Brain microvascular endothelial cell (primary cell): ENCODE measurements at regions not wholly inside any gene's neighbourhood (a gene's known extent, or its start where the extent isn't known, plus 50 kb on each side); places are given as distances from the start of the nearest gene placed in this dataset.

ENCODE experiments used
- DNase-seq: peaks from one replicate; pipeline ENCODE4 v3.0.0-alpha.2; 2020
- H3K27ac ChIP-seq: fragments of 250-450 bp; sonication (Bioruptor Pico); 2 replicates; pipeline ENCODE4 v1.5.1; 2020; ENCODE audit warnings: mild to moderate bottlenecking, moderate library complexity
- H3K27me3 ChIP-seq: fragments of 250-450 bp; sonication (Bioruptor Pico); replicated peaks from 2 replicates; pipeline ENCODE4 v1.5.1; 2020; ENCODE audit warnings: mild to moderate bottlenecking
- H3K36me3 ChIP-seq: fragments of 250-450 bp; sonication (Bioruptor Pico); replicated peaks from 2 replicates; pipeline ENCODE4 v1.5.1; 2020; ENCODE audit warnings: mild to moderate bottlenecking
- H3K4me3 ChIP-seq: 2 replicates; pipeline ENCODE4 v1.5.1; 2011; ENCODE audit warnings: low read depth, mild to moderate bottlenecking, control low read depth, low read length, moderate library complexity
- CTCF ChIP-seq: IDR thresholded peaks from 2 replicates; pipeline ENCODE4 v1.5.1; 2011; ENCODE audit warnings: low read depth, mild to moderate bottlenecking, moderate library complexity, low read length, control low read depth, inconsistent platforms; ENCODE audit errors: missing control alignments
- in situ Hi-C: cut with HindIII; loops from 2 replicates; pipeline ENCODE4 v1.10.0; 2017; ENCODE audit warnings: low sequenced_read_pairs, low pct_ligation_motif_present

DNA sequence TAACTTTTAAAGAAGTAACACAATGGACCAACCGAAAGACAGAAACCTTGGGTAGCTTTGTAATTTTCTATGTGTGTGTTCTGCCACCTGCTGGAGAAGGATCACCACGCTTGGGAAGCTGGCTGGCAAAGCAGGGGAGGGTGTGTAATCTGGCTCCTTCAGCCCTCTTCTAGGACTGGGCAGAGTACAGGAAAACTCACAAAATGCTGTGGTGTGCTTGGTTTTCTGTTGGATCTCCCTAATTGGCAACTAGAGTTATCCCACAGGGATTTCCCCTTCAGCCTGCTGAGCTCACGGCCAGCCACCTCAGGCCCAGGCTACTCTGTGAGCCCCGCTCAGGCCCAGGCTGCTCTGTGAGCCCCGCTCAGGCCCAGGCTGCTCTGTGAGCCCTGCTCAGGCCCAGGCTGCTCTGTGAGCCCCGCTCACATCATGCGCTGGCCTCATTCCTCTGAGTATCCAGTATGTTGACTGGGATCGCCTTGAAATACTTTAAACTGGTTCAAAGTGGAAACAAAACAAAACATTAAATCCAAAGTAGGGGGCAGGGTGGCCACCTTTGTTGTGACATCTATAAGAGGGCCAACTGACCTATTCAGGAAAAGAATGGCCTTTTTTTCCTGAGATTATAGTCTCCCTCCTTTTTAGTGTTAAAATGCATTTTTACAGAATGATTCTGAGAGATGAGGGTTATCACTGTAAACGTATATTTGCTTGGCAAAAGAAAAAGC lies 52.0 kb upstream of the RNU6-8 start:
- no peaks in the 10 kb centered on the region for H3K36me3 ChIP-seq
- DNase-seq: peak; percentile 68
- in situ Hi-C loops: no loop called here
- peak; percentile 89 for TF ChIP-seq CTCF
- no peaks in the 10 kb centered on the region for H3K27me3 ChIP-seq
- H3K27ac ChIP-seq: no peak overlapping the region
- H3K4me3 ChIP-seq: no peak overlapping the region

DNA sequence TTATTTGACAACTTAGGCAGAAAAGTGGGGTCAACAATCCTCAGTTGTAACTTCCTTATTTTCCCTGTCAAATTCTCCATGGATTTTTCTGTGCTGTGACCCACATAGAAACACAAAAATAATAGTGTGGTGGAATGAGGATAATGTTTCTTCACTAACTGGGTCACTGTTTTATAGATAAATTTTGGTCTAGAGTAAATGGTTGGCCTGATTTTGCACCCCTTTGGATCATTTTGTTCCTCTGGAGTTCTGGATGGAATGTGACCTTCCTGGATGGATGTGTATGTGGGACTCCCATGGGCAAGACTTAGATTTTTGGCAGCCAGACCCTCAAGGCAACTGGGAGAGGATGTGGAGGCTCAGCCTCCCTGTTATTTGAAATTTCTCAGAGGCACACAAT lies 52.7 kb upstream of the RNU6-8 start:
- Histone ChIP-seq H3K4me3 (no peak overlapping the region), H3K36me3 (no peaks in the 10 kb centered on the region), H3K27me3 (no peaks in the 10 kb centered on the region), H3K27ac (no peak overlapping the region)
- no peak for DNase-seq
- TF ChIP-seq CTCF: no peak
- in situ Hi-C loops: no loop called here

GRCh38 chr14:32256576-32256975 lies 53.5 kb upstream of the RNU6-8 start:
- TF ChIP-seq CTCF: no peak
- in situ Hi-C loops: no loop called here
- Histone ChIP-seq H3K36me3 (no peaks in the 10 kb centered on the region), H3K27ac (no peak overlapping the region), H3K4me3 (no peak overlapping the region), H3K27me3 (no peaks in the 10 kb centered on the region)
- DNase-seq: no peak

DNA sequence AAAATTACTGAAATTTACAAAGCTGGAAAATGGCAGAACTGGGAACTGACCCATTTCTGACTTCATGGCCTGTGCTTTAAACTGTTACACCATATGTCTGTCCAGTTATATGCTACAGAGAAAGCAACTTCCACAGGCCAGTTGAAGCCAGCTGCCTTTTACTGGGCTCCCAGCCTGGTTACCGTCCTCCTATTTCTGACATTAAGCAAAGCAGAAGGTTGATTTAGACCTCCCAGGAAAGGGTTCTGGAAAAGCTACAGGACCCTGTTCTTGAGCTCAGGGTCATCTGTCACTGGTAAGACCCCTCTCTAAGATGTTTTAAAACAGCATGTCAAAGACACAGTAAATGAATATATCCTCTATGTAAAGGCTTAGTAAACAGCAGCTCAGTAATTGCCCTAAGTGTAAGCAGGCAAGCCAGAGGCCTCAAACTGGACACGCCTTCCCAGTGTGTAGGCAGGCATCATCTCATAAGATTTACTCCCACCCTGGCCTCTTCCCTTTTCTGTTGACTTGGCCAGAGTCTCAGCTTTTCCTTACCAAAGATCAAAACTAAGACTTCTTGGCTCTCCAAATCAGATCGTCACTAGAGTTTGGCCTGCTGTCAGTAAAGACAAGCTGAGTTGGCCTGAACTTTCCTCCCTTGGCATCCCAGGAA lies 55.4 kb upstream of the RNU6-8 start:
- Histone ChIP-seq H3K36me3 (no peaks in the 10 kb centered on the region), H3K27me3 (no peaks in the 10 kb centered on the region), H3K4me3 (no peak overlapping the region), H3K27ac (no peak overlapping the region)
- TF ChIP-seq CTCF: no peak
- in situ Hi-C loops: no loop called here
- no peak for DNase-seq

GRCh38 chr14:32259368-32260013 lies 56.4 kb upstream of the RNU6-8 start:
- H3K36me3 ChIP-seq: no peaks in the 10 kb centered on the region
- no peak for TF ChIP-seq CTCF
- no peak overlapping the region for H3K4me3 ChIP-seq
- no peak overlapping the region for H3K27ac ChIP-seq
- in situ Hi-C loops: no loop called here
- peak; percentile 33 for DNase-seq
- no peaks in the 10 kb centered on the region for H3K27me3 ChIP-seq
